ENCODE measurements at regions not wholly inside any gene's neighbourhood (a gene's known extent, or its start where the extent isn't known, plus 50 kb on each side); places are given as distances from the start of the nearest gene placed in this dataset.

GRCh38 chr5:133779828-133780475, 167.6 kb upstream of the FSTL4 start:
- TF ChIP-seq CTCF (IDR thresholded peaks at IDR 0.05): no peak
- TF ChIP-seq POLR2A (IDR thresholded peaks at IDR 0.05): no peak

All from testis (tissue), 2 donors.